GM23248 (cell line): ENCODE measurements at regions not wholly inside any gene's neighbourhood (a gene's known extent, or its start where the extent isn't known, plus 50 kb on each side); places are given as distances from the start of the nearest gene placed in this dataset.

Source experiments
- EZH2 ChIP-seq: fragments of 200-600 bp; sonication (generic); IDR thresholded peaks from 2 replicates; pipeline ENCODE4 v1.6.1; 2018; ENCODE audit warnings: antibody characterized with exemption, mild to moderate bottlenecking; ENCODE audit not compliant: insufficient read depth, poor library complexity, severe bottlenecking
- EZH2phosphoT487 ChIP-seq: fragments of 200-600 bp; sonication (generic); IDR thresholded peaks from 2 replicates; pipeline ENCODE4 v1.6.1; 2018; ENCODE audit warnings: antibody characterized with exemption, moderate library complexity, mild to moderate bottlenecking, low read depth; ENCODE audit not compliant: insufficient read depth

GRCh38 chr3:161575901-161576300, 79.3 kb downstream of the OTOL1 start:
- TF ChIP-seq EZH2phosphoT487 (no peak), EZH2 (no peak)
